ENCODE measurements at regions not wholly inside any gene's neighbourhood (a gene's known extent, or its start where the extent isn't known, plus 50 kb on each side); places are given as distances from the start of the nearest gene placed in this dataset.

- in situ Hi-C loops (cut with MboI; ENCODE audit: low sequenced_read_pairs, unreplicated experiment), result loop anchor here (25.0 kb wide), 1 partner anchor 129 kb away; no protein-coding TSS in a partner anchor
- no peak for TF ChIP-seq CTCF (IDR thresholded peaks at IDR 0.05; ENCODE audit: borderline replicate concordance, control extremely low read depth, extremely low read depth, insufficient read depth, missing control alignments)
- DNase-seq (ENCODE audit: low spot score), result no peak
These were observed 63.4 kb upstream of the ARHGAP28 start for GRCh38 chr18:6666012-6666685.

- no peak for DNase-seq (ENCODE audit: low spot score)
- no peak for TF ChIP-seq CTCF (IDR thresholded peaks at IDR 0.05; ENCODE audit: borderline replicate concordance, control extremely low read depth, extremely low read depth, insufficient read depth, missing control alignments)
- in situ Hi-C loops (cut with MboI; ENCODE audit: low sequenced_read_pairs, unreplicated experiment), result loop anchor here (25.0 kb wide), 1 partner anchor 132 kb away; no protein-coding TSS in a partner anchor
These were observed 60.7 kb upstream of the ARHGAP28 start for GRCh38 chr18:6668836-6669235.

- no peak for DNase-seq (ENCODE audit: low spot score)
- in situ Hi-C loops (cut with MboI; ENCODE audit: low sequenced_read_pairs, unreplicated experiment), result loop anchor here (25.0 kb wide), 1 partner anchor 136 kb away; no protein-coding TSS in a partner anchor
- TF ChIP-seq CTCF (IDR thresholded peaks at IDR 0.05; ENCODE audit: borderline replicate concordance, control extremely low read depth, extremely low read depth, insufficient read depth, missing control alignments), result no peak
These were observed 56.7 kb upstream of the ARHGAP28 start for GRCh38 chr18:6672821-6673308.

- DNase-seq (ENCODE audit: low spot score), result no peak
- TF ChIP-seq CTCF (IDR thresholded peaks at IDR 0.05; ENCODE audit: borderline replicate concordance, control extremely low read depth, extremely low read depth, insufficient read depth, missing control alignments), result no peak
- in situ Hi-C loops (cut with MboI; ENCODE audit: low sequenced_read_pairs, unreplicated experiment), result no loop called here
These were observed 52.4 kb upstream of the ARHGAP28 start for GRCh38 chr18:6677086-6677485.

GRCh38 chr18:6679201-6679600 lies 50.3 kb upstream of the ARHGAP28 start:
- in situ Hi-C loops (cut with MboI; ENCODE audit: low sequenced_read_pairs, unreplicated experiment), result no loop called here
- DNase-seq (ENCODE audit: low spot score), result no peak
- no peak for TF ChIP-seq CTCF (IDR thresholded peaks at IDR 0.05; ENCODE audit: borderline replicate concordance, control extremely low read depth, extremely low read depth, insufficient read depth, missing control alignments)
